ENCODE measurements at regions not wholly inside any gene's neighbourhood (a gene's known extent, or its start where the extent isn't known, plus 50 kb on each side); places are given as distances from the start of the nearest gene placed in this dataset.

GRCh38 chr22:49202226-49202625 is 625.4 kb downstream of the BRD1 start:
- TF ChIP-seq POLR2AphosphoS5 (IDR thresholded peaks at IDR 0.05; ENCODE audit: low read depth): no peak
- TF ChIP-seq CTCF (IDR thresholded peaks at IDR 0.05; ENCODE audit: insufficient read depth, low read length): no peak
- TF ChIP-seq GABPA (IDR thresholded peaks at IDR 0.05; ENCODE audit: low read depth): no peak

Data from HL-60 (cell line).